NB4 (cell line): ENCODE measurements at regions not wholly inside any gene's neighbourhood (a gene's known extent, or its start where the extent isn't known, plus 50 kb on each side); places are given as distances from the start of the nearest gene placed in this dataset.
A peak's percentile ranks its signal among the peaks of the same experiment; 100 is the strongest.

Experiments
- DNase-seq: peaks from one replicate; pipeline ENCODE4 v3.0.0; 2010; ENCODE audit warnings: low read depth
- H3K4me3 ChIP-seq: one replicate; pipeline ENCODE4 v1.5.1; 2011; ENCODE audit warnings: mild to moderate bottlenecking, low read depth, low read length, moderate library complexity
- CTCF ChIP-seq: IDR thresholded peaks from one replicate; pipeline ENCODE4 v1.5.1; 2012; ENCODE audit warnings: low read depth, low read length
- MAX ChIP-seq: IDR thresholded peaks from 2 replicates; pipeline ENCODE4 v1.6.1; 2011; ENCODE audit warnings: low read depth, low read length
- MYC ChIP-seq: IDR thresholded peaks from 2 replicates; pipeline ENCODE4 v1.6.1; 2011; ENCODE audit warnings: low read depth, low read length
- POLR2A ChIP-seq: IDR thresholded peaks from 2 replicates; pipeline ENCODE4 v1.6.1; 2011; ENCODE audit warnings: mild to moderate bottlenecking; ENCODE audit not compliant: insufficient read length; ENCODE audit errors: extremely low read depth

GRCh38 chr2:199602896-199603717 lies 145.4 kb upstream of the SATB2 start:
- no peak for TF ChIP-seq MAX
- TF ChIP-seq MYC: no peak
- H3K4me3 ChIP-seq: no peak overlapping the region
- no peak for DNase-seq

- no peak overlapping the region for H3K4me3 ChIP-seq
- TF ChIP-seq CTCF (peak; percentile 22), MYC (no peak)
- DNase-seq: peak; percentile 60
These were observed 144.6 kb upstream of the SATB2 start for GRCh38 chr2:199602271-199602895.

GRCh38 chr2:199596549-199596948 lies 138.8 kb upstream of the SATB2 start:
- peak; percentile 72 for TF ChIP-seq CTCF
- TF ChIP-seq MYC: no peak
- no peak overlapping the region for H3K4me3 ChIP-seq
- peak; percentile 58 for DNase-seq

- H3K4me3 ChIP-seq: no peak overlapping the region
- TF ChIP-seq MYC: no peak
- no peak for TF ChIP-seq MAX
- no peak for TF ChIP-seq POLR2A
- no peak for TF ChIP-seq CTCF
These were observed 136.7 kb upstream of the SATB2 start for GRCh38 chr2:199594443-199594842.

GRCh38 chr2:199591826-199592225 lies 134.1 kb upstream of the SATB2 start:
- no peak overlapping the region for H3K4me3 ChIP-seq
- DNase-seq: no peak
- no peak for TF ChIP-seq MAX
- no peak for TF ChIP-seq POLR2A
- TF ChIP-seq MYC: no peak
- no peak for TF ChIP-seq CTCF

More at GRCh38 chr2:199594443-199594842, 136.7 kb upstream of the SATB2 start:
- no peak for DNase-seq

- H3K4me3 ChIP-seq: no peak overlapping the region
- DNase-seq: no peak
- TF ChIP-seq MAX (no peak), POLR2A (no peak), MYC (no peak), CTCF (no peak)
These were observed 132.8 kb upstream of the SATB2 start for GRCh38 chr2:199590321-199591203.
